Prostate gland (tissue), 2 donors: ENCODE measurements at regions not wholly inside any gene's neighbourhood (a gene's known extent, or its start where the extent isn't known, plus 50 kb on each side); places are given as distances from the start of the nearest gene placed in this dataset.
"Not testable (repeated sequence)": the region's sequence is repeated elsewhere in the genome, so short reads cannot be mapped to it uniquely, and the experiment has no call there.

Experiments used
- CTCF ChIP-seq, 4 experiments: fragments of 200-600 bp in 2 of 4; fragments of 450-650 bp in 2 of 4; sonication (generic) in 2 of 4; IDR thresholded peaks; 1 replicate in 3 of 4; 2 replicates in 1 of 4; pipeline ENCODE4 v1.5.1; 2016 to 2019; ENCODE audit warnings: antibody characterized with exemption in 4 of 4, mild to moderate bottlenecking in 2 of 4, moderate library complexity in 2 of 4
- POLR2AphosphoS5 ChIP-seq: sonication (generic); formaldehyde crosslinking; IDR thresholded peaks from one replicate; pipeline ENCODE4 v1.6.1; 2017; ENCODE audit warnings: antibody characterized with exemption

- not testable (repeated sequence) for TF ChIP-seq CTCF (IDR thresholded peaks at IDR 0.05); POLR2AphosphoS5
Measured at GRCh38 chr12:33966219-33966618, 56.1 kb upstream of the ALG10 start.
